ENCODE measurements at regions not wholly inside any gene's neighbourhood (a gene's known extent, or its start where the extent isn't known, plus 50 kb on each side); places are given as distances from the start of the nearest gene placed in this dataset.

GRCh38 chr2:102977426-102978090 lies 215.7 kb downstream of the TMEM182 start:
- Mint-ChIP-seq H3K27me3 (no peaks in the 10 kb centered on the region), H3K4me1 (no peaks in the 10 kb centered on the region), H3K36me3 (no peaks in the 10 kb centered on the region), H3K9me3 (ENCODE audit: low read depth) (no peaks in the 10 kb centered on the region), H3K27ac (no peak overlapping the region), H3K4me3 (no peak overlapping the region)
- ATAC-seq = no peak
- CTCF ChIA-PET = no interaction called here
- DNase-seq = no peak

DNA sequence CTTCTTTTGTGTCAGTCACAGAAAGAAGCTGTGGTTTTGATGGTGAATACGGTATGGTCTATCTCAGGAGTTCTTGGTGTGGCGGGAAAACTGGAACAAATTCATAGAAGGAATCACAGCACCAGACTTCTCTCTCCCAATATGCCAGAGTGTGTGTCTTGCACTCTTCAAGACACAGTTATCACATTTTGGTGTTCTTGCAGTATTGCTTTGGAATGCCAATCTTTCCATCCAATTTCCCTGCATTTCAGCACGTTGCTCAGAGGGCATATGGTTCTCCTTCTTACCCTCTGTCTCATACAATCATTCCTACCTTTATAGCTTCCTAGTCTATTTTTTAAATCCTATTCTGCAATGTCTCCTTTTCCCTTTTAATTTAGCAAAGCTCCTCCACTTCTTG lies 216.3 kb downstream of the TMEM182 start:
- Mint-ChIP-seq H3K27ac (no peak overlapping the region), H3K4me1 (no peaks in the 10 kb centered on the region), H3K27me3 (no peaks in the 10 kb centered on the region), H3K9me3 (ENCODE audit: low read depth) (no peaks in the 10 kb centered on the region), H3K36me3 (no peaks in the 10 kb centered on the region), H3K4me3 (no peak overlapping the region)
- DNase-seq = no peak
- CTCF ChIA-PET = no interaction called here
- ATAC-seq = no peak

GRCh38 chr2:102979429-102979828 lies 217.6 kb downstream of the TMEM182 start:
- no peaks in the 10 kb centered on the region for H3K36me3 Mint-ChIP-seq
- H3K4me1 Mint-ChIP-seq = no peaks in the 10 kb centered on the region
- ATAC-seq (no peak), DNase-seq (no peak)
- no peaks in the 10 kb centered on the region for H3K9me3 Mint-ChIP-seq (ENCODE audit: low read depth)
- CTCF ChIA-PET = no interaction called here
- H3K4me3 Mint-ChIP-seq = no peak overlapping the region
- no peaks in the 10 kb centered on the region for H3K27me3 Mint-ChIP-seq
- no peak overlapping the region for H3K27ac Mint-ChIP-seq

GRCh38 chr2:102983786-102984185 lies 222.0 kb downstream of the TMEM182 start:
- ATAC-seq (no peak), DNase-seq (no peak)
- H3K4me3 Mint-ChIP-seq = no peak overlapping the region
- CTCF ChIA-PET = no interaction called here
- no peak overlapping the region for H3K27ac Mint-ChIP-seq
- no peaks in the 10 kb centered on the region for H3K4me1 Mint-ChIP-seq
- no peaks in the 10 kb centered on the region for H3K36me3 Mint-ChIP-seq
- no peaks in the 10 kb centered on the region for H3K9me3 Mint-ChIP-seq (ENCODE audit: low read depth)
- H3K27me3 Mint-ChIP-seq = no peaks in the 10 kb centered on the region

GRCh38 chr2:102986826-102987490 lies 225.1 kb downstream of the TMEM182 start:
- Mint-ChIP-seq H3K9me3 (ENCODE audit: low read depth) (no peaks in the 10 kb centered on the region), H3K4me3 (no peak overlapping the region), H3K4me1 (no peaks in the 10 kb centered on the region), H3K36me3 (no peaks in the 10 kb centered on the region), H3K27me3 (no peaks in the 10 kb centered on the region), H3K27ac (no peak overlapping the region)
- CTCF ChIA-PET = no interaction called here
- DNase-seq (no peak), ATAC-seq (no peak)

GRCh38 chr2:102992607-102993006 lies 230.8 kb downstream of the TMEM182 start:
- no peaks in the 10 kb centered on the region for H3K4me1 Mint-ChIP-seq
- DNase-seq (no peak), ATAC-seq (no peak)
- CTCF ChIA-PET = no interaction called here
- H3K27me3 Mint-ChIP-seq = no peaks in the 10 kb centered on the region
- no peaks in the 10 kb centered on the region for H3K9me3 Mint-ChIP-seq (ENCODE audit: low read depth)
- H3K27ac Mint-ChIP-seq = no peak overlapping the region
- no peaks in the 10 kb centered on the region for H3K36me3 Mint-ChIP-seq
- H3K4me3 Mint-ChIP-seq = no peak overlapping the region

- CTCF ChIA-PET = no interaction called here
- DNase-seq = no peak
- ATAC-seq = no peak
- Mint-ChIP-seq H3K4me1 (no peaks in the 10 kb centered on the region), H3K4me3 (no peak overlapping the region), H3K9me3 (ENCODE audit: low read depth) (peaks cover 5% of the 10 kb centered on the region), H3K27ac (no peak overlapping the region), H3K36me3 (no peaks in the 10 kb centered on the region), H3K27me3 (no peaks in the 10 kb centered on the region)
Observed at GRCh38 chr2:102999958-103000357, 238.1 kb downstream of the TMEM182 start.

DNA sequence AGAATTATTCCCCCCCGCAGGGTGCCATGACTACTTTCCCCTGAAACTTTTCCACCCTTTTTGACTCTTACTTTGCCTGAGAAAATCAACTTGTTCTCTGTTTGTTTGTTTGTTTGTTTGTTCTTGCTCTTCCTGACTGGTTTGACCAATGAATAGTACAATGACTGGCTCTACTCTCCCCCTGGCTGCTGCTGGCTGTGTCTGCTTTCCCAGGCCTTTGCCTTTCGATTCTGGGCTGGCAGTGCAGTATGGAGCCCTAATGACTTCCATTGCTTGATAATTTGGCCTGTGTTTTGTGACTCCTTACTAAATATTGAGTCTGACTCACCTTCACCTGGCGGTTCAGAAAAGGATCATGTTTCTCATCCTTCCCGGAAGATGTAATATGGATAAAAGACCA lies 241.1 kb downstream of the TMEM182 start:
- no peaks in the 10 kb centered on the region for H3K27me3 Mint-ChIP-seq
- CTCF ChIA-PET = no interaction called here
- DNase-seq (no peak), ATAC-seq (no peak)
- no peaks in the 10 kb centered on the region for H3K4me1 Mint-ChIP-seq
- H3K4me3 Mint-ChIP-seq = no peak overlapping the region
- H3K36me3 Mint-ChIP-seq = no peaks in the 10 kb centered on the region
- H3K9me3 Mint-ChIP-seq (ENCODE audit: low read depth) = peaks cover 5% of the 10 kb centered on the region
- no peak overlapping the region for H3K27ac Mint-ChIP-seq

- ATAC-seq (no peak), DNase-seq (no peak)
- Mint-ChIP-seq H3K4me3 (no peak overlapping the region), H3K27me3 (no peaks in the 10 kb centered on the region), H3K9me3 (ENCODE audit: low read depth) (peaks cover 2% of the 10 kb centered on the region), H3K27ac (no peak overlapping the region), H3K4me1 (no peaks in the 10 kb centered on the region), H3K36me3 (no peaks in the 10 kb centered on the region)
- CTCF ChIA-PET = no interaction called here
Observed at GRCh38 chr2:103003750-103004260, 242.0 kb downstream of the TMEM182 start.

GRCh38 chr2:103004426-103004942 lies 242.7 kb downstream of the TMEM182 start:
- Mint-ChIP-seq H3K4me3 (no peak overlapping the region), H3K27me3 (no peaks in the 10 kb centered on the region), H3K36me3 (no peaks in the 10 kb centered on the region), H3K27ac (no peak overlapping the region), H3K4me1 (no peaks in the 10 kb centered on the region), H3K9me3 (ENCODE audit: low read depth) (peaks cover 2% of the 10 kb centered on the region)
- DNase-seq (no peak), ATAC-seq (no peak)
- CTCF ChIA-PET = no interaction called here

DNA sequence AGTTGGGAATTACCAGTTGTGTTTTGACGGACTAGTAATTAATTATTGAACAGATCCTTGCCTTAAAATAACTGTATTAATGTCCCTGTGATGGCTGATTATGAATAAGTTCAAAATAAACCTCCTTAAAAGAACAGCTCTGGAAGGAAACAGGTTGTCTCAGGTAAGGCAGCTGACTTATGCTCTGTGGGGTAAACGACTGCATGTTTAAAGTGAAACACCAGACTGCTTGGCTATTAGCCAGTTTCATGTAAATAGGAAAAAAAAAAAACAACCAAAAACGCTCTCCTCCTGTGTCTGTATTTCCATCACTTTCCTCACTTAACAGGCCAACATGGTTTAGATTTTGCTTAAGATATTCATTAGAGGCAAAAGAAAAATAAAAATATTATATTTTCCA lies 243.6 kb downstream of the TMEM182 start:
- CTCF ChIA-PET = no interaction called here
- no peak overlapping the region for H3K27ac Mint-ChIP-seq
- ATAC-seq (no peak), DNase-seq (no peak)
- H3K9me3 Mint-ChIP-seq (ENCODE audit: low read depth) = peaks cover 2% of the 10 kb centered on the region
- no peaks in the 10 kb centered on the region for H3K4me1 Mint-ChIP-seq
- H3K4me3 Mint-ChIP-seq = no peak overlapping the region
- H3K36me3 Mint-ChIP-seq = no peaks in the 10 kb centered on the region
- no peaks in the 10 kb centered on the region for H3K27me3 Mint-ChIP-seq

- H3K27ac Mint-ChIP-seq = no peak overlapping the region
- CTCF ChIA-PET = no interaction called here
- ATAC-seq (no peak), DNase-seq (no peak)
- H3K9me3 Mint-ChIP-seq (ENCODE audit: low read depth) = no peaks in the 10 kb centered on the region
- H3K4me1 Mint-ChIP-seq = no peaks in the 10 kb centered on the region
- H3K36me3 Mint-ChIP-seq = no peaks in the 10 kb centered on the region
- no peaks in the 10 kb centered on the region for H3K27me3 Mint-ChIP-seq
- no peak overlapping the region for H3K4me3 Mint-ChIP-seq
Observed at GRCh38 chr2:103007086-103007485, 245.3 kb downstream of the TMEM182 start.

DNA sequence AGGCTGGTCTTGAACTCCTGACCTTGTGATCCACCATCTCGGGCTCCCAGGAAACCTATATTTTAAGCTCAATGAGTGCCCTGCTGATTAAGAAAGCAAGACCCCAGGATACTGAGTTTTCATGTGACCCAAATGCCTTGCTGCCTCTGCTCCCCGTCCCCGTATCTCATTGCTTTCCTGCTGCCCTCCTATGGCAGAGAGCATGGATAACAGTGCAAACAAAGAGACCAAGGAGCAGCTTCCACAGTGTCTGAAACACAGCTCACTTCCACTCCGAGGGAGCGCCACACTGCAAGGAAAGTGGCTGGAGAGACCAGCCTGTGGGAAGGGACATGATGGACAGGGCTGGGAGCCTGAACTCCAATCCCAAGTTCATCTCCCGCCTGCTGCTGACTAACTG lies 246.8 kb downstream of the TMEM182 start:
- Mint-ChIP-seq H3K4me3 (no peak overlapping the region), H3K27ac (no peak overlapping the region), H3K4me1 (no peaks in the 10 kb centered on the region), H3K9me3 (ENCODE audit: low read depth) (no peaks in the 10 kb centered on the region), H3K27me3 (no peaks in the 10 kb centered on the region), H3K36me3 (no peaks in the 10 kb centered on the region)
- no peak for DNase-seq
- no peak for ATAC-seq
- CTCF ChIA-PET = no interaction called here

- ATAC-seq = no peak
- no peak overlapping the region for H3K4me3 Mint-ChIP-seq
- CTCF ChIA-PET = no interaction called here
- no peak overlapping the region for H3K27ac Mint-ChIP-seq
- no peaks in the 10 kb centered on the region for H3K4me1 Mint-ChIP-seq
- no peaks in the 10 kb centered on the region for H3K9me3 Mint-ChIP-seq (ENCODE audit: low read depth)
- DNase-seq = no peak
- no peaks in the 10 kb centered on the region for H3K36me3 Mint-ChIP-seq
- H3K27me3 Mint-ChIP-seq = no peaks in the 10 kb centered on the region
Observed at GRCh38 chr2:103009871-103010270, 248.0 kb downstream of the TMEM182 start.
